T-helper 2 cell (primary cell): ENCODE measurements at regions not wholly inside any gene's neighbourhood (a gene's known extent, or its start where the extent isn't known, plus 50 kb on each side); places are given as distances from the start of the nearest gene placed in this dataset.
A peak's percentile ranks its signal among the peaks of the same experiment; 100 is the strongest.

Experiments used
- DNase-seq, 5 experiments: peaks; one replicate each; pipeline versions ENCODE4 v3.0.0 to v3.0.0-alpha.2; 2012 to 2022

GRCh38 chr3:66751842-66752241 lies 246.3 kb upstream of the KBTBD8 start:
- DNase-seq: no peak

GRCh38 chr3:66753670-66754069 lies 244.4 kb upstream of the KBTBD8 start:
- no peak for DNase-seq

- no peak for DNase-seq
These were observed 243.5 kb upstream of the KBTBD8 start for GRCh38 chr3:66754613-66755012.

GRCh38 chr3:66755924-66756323 lies 242.2 kb upstream of the KBTBD8 start:
- no peak for DNase-seq

- DNase-seq: no peak
These were observed 241.6 kb upstream of the KBTBD8 start for GRCh38 chr3:66756468-66757036.

- no peak for DNase-seq
These were observed 236.9 kb upstream of the KBTBD8 start for GRCh38 chr3:66761093-66761780.

GRCh38 chr3:66762916-66763693 lies 235.0 kb upstream of the KBTBD8 start:
- no peak for DNase-seq

- DNase-seq: no peak
These were observed 220.0 kb upstream of the KBTBD8 start for GRCh38 chr3:66778107-66778506.

- DNase-seq: peak in 1 of 5 experiments; percentile 9
These were observed 219.3 kb upstream of the KBTBD8 start for GRCh38 chr3:66778777-66779176.

- DNase-seq: no peak
These were observed 212.8 kb upstream of the KBTBD8 start for GRCh38 chr3:66785191-66785909.

- no peak for DNase-seq
These were observed 208.4 kb upstream of the KBTBD8 start for GRCh38 chr3:66789580-66790237.

GRCh38 chr3:66792086-66792485 lies 206.0 kb upstream of the KBTBD8 start:
- no peak for DNase-seq

- no peak for DNase-seq
These were observed 202.7 kb upstream of the KBTBD8 start for GRCh38 chr3:66795365-66795764.

- DNase-seq: no peak
These were observed 201.8 kb upstream of the KBTBD8 start for GRCh38 chr3:66796343-66796742.

- DNase-seq: no peak
These were observed 200.1 kb upstream of the KBTBD8 start for GRCh38 chr3:66797889-66798560.

- no peak for DNase-seq
These were observed 197.1 kb upstream of the KBTBD8 start for GRCh38 chr3:66800941-66801545.

- DNase-seq: no peak
These were observed 194.9 kb upstream of the KBTBD8 start for GRCh38 chr3:66803206-66803605.

- DNase-seq: peak in 1 of 5 experiments; percentile 29
These were observed 194.1 kb upstream of the KBTBD8 start for GRCh38 chr3:66803721-66804695.

GRCh38 chr3:66808891-66809594 lies 189.1 kb upstream of the KBTBD8 start:
- peak in 1 of 5 experiments; percentile 21 for DNase-seq

- no peak for DNase-seq
These were observed 188.5 kb upstream of the KBTBD8 start for GRCh38 chr3:66809595-66809958.
